ENCODE measurements at regions not wholly inside any gene's neighbourhood (a gene's known extent, or its start where the extent isn't known, plus 50 kb on each side); places are given as distances from the start of the nearest gene placed in this dataset.

GRCh38 chr2:132270255-132270654, 108.5 kb upstream of the ANKRD30BL start:
- H4K20me1 ChIP-seq (ENCODE audit: control insufficient read depth, insufficient read depth): no peaks in the 10 kb centered on the region
- in situ Hi-C loops (cut with MboI) (loop anchor here (25.0 kb wide), 1 partner anchor 892 kb away; no protein-coding TSS in a partner anchor), intact Hi-C loops (cut with micrococcal nuclease; ENCODE audit: unreplicated experiment) (no loop called here)
- no peak overlapping the region for H3K27ac ChIP-seq (ENCODE audit: control insufficient read depth, insufficient read depth)
- BruUV-seq (replicated peaks): no TSS peak
- H3K79me2 ChIP-seq (ENCODE audit: control insufficient read depth, insufficient read depth, low read length): no peaks in the 10 kb centered on the region
- POLR2A ChIA-PET: no interaction called here
- H3K36me3 ChIP-seq (ENCODE audit: control insufficient read depth in 2 of 2, insufficient read depth in 2 of 2, low read length in 1 of 2): no peaks in the 10 kb centered on the region
- RAD21 ChIA-PET (ENCODE audit: unreplicated experiment): no interaction called here
- no peaks in the 10 kb centered on the region for H3K9me3 ChIP-seq (replicated peaks; ENCODE audit: control insufficient read depth, insufficient read depth, low read length)
- H3K4me3 ChIP-seq: no peak overlapping the region
- SMC1A ChIA-PET (ENCODE audit: uncharacterized antibody, unreplicated experiment): no interaction called here
- DNase-seq (ENCODE audit: low read depth, low spot score): no peak
- TF ChIP-seq NR2F1 (conservative IDR thresholded peaks at IDR 0.05): no peak
- TF ChIP-seq NFXL1 (IDR thresholded peaks at IDR 0.05; ENCODE audit: borderline replicate concordance): no peak
- TF ChIP-seq, protein P1, sequence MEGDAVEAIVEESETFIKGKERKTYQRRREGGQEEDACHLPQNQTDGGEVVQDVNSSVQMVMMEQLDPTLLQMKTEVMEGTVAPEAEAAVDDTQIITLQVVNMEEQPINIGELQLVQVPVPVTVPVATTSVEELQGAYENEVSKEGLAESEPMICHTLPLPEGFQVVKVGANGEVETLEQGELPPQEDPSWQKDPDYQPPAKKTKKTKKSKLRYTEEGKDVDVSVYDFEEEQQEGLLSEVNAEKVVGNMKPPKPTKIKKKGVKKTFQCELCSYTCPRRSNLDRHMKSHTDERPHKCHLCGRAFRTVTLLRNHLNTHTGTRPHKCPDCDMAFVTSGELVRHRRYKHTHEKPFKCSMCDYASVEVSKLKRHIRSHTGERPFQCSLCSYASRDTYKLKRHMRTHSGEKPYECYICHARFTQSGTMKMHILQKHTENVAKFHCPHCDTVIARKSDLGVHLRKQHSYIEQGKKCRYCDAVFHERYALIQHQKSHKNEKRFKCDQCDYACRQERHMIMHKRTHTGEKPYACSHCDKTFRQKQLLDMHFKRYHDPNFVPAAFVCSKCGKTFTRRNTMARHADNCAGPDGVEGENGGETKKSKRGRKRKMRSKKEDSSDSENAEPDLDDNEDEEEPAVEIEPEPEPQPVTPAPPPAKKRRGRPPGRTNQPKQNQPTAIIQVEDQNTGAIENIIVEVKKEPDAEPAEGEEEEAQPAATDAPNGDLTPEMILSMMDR (IDR thresholded peaks at IDR 0.05 in 2 of 3, conservative IDR thresholded peaks at IDR 0.05 in 1 of 3; ENCODE audit: control insufficient read depth in 2 of 3, extremely low read depth in 1 of 3, insufficient read depth in 1 of 3, low read depth in 3 of 3, low read length in 3 of 3): no peak
- 8% methylated on average over 1 of the region's 1 CpG for WGBS (ENCODE audit: insufficient coverage, insufficient replicate concordance, low lambda C conversion rate, missing lambda C conversion rate)
- FAIRE-seq: no peak
- no peaks in the 10 kb centered on the region for H3K27me3 ChIP-seq (replicated peaks in 1 of 2; ENCODE audit: control insufficient read depth in 2 of 2, insufficient read depth in 2 of 2, low read length in 1 of 2)
- H3K9ac ChIP-seq (ENCODE audit: control insufficient read depth, insufficient read depth, low read length): no peak overlapping the region
- CTCF ChIA-PET: no interaction called here
- no peak for ATAC-seq
- H2AFZ ChIP-seq (ENCODE audit: control insufficient read depth, low read depth, low read length): no peak overlapping the region
- H3K4me2 ChIP-seq (ENCODE audit: control insufficient read depth, insufficient read depth): no peak overlapping the region
- no peaks in the 10 kb centered on the region for H3K4me1 ChIP-seq (ENCODE audit: control insufficient read depth, insufficient read depth, low read length)

GRCh38 chr2:132270981-132271546, 109.3 kb upstream of the ANKRD30BL start:
- Histone ChIP-seq H4K20me1 (ENCODE audit: control insufficient read depth, insufficient read depth) (no peaks in the 10 kb centered on the region), H3K9ac (ENCODE audit: control insufficient read depth, insufficient read depth, low read length) (no peak overlapping the region), H3K36me3 (ENCODE audit: control insufficient read depth in 2 of 2, insufficient read depth in 2 of 2, low read length in 1 of 2) (no peaks in the 10 kb centered on the region), H3K4me2 (ENCODE audit: control insufficient read depth, insufficient read depth) (no peak overlapping the region), H2AFZ (ENCODE audit: control insufficient read depth, low read depth, low read length) (no peak overlapping the region), H3K79me2 (ENCODE audit: control insufficient read depth, insufficient read depth, low read length) (no peaks in the 10 kb centered on the region), H3K27me3 (replicated peaks in 1 of 2; ENCODE audit: control insufficient read depth in 2 of 2, insufficient read depth in 2 of 2, low read length in 1 of 2) (no peaks in the 10 kb centered on the region), H3K4me3 (no peak overlapping the region), H3K4me1 (ENCODE audit: control insufficient read depth, insufficient read depth, low read length) (no peaks in the 10 kb centered on the region), H3K9me3 (replicated peaks; ENCODE audit: control insufficient read depth, insufficient read depth, low read length) (no peaks in the 10 kb centered on the region), H3K27ac (ENCODE audit: control insufficient read depth, insufficient read depth) (no peak overlapping the region)
- CTCF ChIA-PET: no interaction called here
- RAD21 ChIA-PET (ENCODE audit: unreplicated experiment): no interaction called here
- intact Hi-C loops (cut with micrococcal nuclease; ENCODE audit: unreplicated experiment): no loop called here
- no TSS peak for BruUV-seq (replicated peaks)
- no peak for DNase-seq (ENCODE audit: low read depth, low spot score)
- in situ Hi-C loops (cut with MboI): loop anchor here (25.0 kb wide), 1 partner anchor 891 kb away; no protein-coding TSS in a partner anchor
- POLR2A ChIA-PET: no interaction called here
- no peak for ATAC-seq
- SMC1A ChIA-PET (ENCODE audit: uncharacterized antibody, unreplicated experiment): no interaction called here
- no peak for FAIRE-seq
- TF ChIP-seq, protein P2, sequence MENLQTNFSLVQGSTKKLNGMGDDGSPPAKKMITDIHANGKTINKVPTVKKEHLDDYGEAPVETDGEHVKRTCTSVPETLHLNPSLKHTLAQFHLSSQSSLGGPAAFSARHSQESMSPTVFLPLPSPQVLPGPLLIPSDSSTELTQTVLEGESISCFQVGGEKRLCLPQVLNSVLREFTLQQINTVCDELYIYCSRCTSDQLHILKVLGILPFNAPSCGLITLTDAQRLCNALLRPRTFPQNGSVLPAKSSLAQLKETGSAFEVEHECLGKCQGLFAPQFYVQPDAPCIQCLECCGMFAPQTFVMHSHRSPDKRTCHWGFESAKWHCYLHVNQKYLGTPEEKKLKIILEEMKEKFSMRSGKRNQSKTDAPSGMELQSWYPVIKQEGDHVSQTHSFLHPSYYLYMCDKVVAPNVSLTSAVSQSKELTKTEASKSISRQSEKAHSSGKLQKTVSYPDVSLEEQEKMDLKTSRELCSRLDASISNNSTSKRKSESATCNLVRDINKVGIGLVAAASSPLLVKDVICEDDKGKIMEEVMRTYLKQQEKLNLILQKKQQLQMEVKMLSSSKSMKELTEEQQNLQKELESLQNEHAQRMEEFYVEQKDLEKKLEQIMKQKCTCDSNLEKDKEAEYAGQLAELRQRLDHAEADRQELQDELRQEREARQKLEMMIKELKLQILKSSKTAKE (IDR thresholded peaks at IDR 0.05; ENCODE audit: low read depth, poor library complexity, severe bottlenecking): no peak
- TF ChIP-seq IRF5 (IDR thresholded peaks at IDR 0.05; ENCODE audit: borderline replicate concordance) (no peak), POLR2AphosphoS2 (IDR thresholded peaks at IDR 0.05; ENCODE audit: low read depth, low read length) (no peak), ESRRA (IDR thresholded peaks at IDR 0.05; ENCODE audit: low read length) (no peak)
- TF ChIP-seq, protein P3, sequence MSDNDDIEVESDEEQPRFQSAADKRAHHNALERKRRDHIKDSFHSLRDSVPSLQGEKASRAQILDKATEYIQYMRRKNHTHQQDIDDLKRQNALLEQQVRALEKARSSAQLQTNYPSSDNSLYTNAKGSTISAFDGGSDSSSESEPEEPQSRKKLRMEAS (IDR thresholded peaks at IDR 0.05; ENCODE audit: low read depth, low read length): no peak

All from GM12878 (cell line).